ENCODE measurements at regions not wholly inside any gene's neighbourhood (a gene's known extent, or its start where the extent isn't known, plus 50 kb on each side); places are given as distances from the start of the nearest gene placed in this dataset.

DNA sequence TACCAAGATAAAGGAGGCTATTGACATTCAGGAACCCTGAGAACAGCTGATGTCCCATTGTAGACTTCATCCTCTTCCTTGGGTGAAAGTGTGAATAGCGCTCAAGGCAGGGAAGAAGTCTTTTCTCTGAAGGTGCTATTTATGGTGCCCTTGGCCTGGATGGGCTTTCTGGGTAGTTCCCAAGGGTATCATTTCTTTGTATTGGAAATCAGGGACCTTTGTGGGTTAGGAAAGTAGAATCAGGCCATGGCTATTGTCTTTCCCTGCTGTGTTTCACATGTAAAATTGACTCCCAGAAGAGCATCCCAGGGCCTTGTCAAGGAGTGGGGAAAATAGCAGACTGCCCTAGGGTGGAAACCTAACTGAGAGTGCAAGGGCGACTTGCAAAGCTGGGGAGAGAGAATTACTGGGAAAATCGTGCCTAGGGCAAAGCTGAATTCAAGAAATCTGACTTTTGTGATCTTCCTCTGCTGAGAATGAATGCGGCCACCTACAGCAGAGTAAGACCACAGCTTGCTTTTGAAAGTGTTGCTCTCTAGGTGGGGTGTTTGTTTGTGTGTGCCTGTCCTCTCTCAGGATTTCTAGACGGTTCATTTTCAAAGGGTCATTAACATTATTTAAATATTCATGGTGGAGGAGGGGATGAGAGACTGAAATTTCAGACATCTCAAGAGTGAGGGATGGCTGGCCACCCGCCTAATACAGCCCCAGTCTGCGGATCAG, 160.6 kb downstream of the C9orf152 start:
- intact Hi-C loops (cut with DNase I) = no loop called here

DNA sequence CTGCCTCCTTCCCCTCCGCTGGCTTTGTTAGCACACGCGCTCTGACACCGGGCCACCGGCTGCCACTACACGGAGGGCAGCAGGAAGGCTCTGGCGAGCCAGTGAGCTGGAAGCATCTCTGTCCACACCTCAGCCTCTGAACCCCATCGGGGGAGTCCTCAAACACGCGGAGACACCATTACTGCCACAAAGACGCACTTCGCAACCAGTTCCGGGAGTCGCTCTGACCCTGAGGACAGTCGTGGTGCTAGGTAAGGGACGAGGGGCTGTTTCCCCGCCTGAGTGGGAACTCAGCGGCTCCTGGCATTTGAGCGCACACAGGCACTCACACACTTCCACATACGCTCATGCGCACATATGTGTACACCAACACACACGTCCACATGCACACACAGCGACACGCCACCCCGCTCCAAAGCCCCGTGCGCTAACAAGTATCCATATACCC, 160.0 kb downstream of the C9orf152 start:
- no peak for FAIRE-seq

More for the DNA sequence above, 160.6 kb downstream of the C9orf152 start:
- DNase-seq (peak in 1 of 5 donors; percentile 59), FAIRE-seq (no peak)
- peak overlapping the region in 1 of 3 donors; percentile 72 for H3K9ac ChIP-seq (ENCODE audit: low read length in 3 of 3)
- H3K36me3 ChIP-seq (ENCODE audit: control insufficient read depth in 2 of 3, insufficient read depth in 3 of 3, low read length in 3 of 3) = no peaks in the 10 kb centered on the region
- H3K9me3 ChIP-seq (ENCODE audit: control insufficient read depth in 2 of 3, insufficient read depth in 1 of 3, low read length in 3 of 3) = no peaks in the 10 kb centered on the region
- TF ChIP-seq, protein P1, sequence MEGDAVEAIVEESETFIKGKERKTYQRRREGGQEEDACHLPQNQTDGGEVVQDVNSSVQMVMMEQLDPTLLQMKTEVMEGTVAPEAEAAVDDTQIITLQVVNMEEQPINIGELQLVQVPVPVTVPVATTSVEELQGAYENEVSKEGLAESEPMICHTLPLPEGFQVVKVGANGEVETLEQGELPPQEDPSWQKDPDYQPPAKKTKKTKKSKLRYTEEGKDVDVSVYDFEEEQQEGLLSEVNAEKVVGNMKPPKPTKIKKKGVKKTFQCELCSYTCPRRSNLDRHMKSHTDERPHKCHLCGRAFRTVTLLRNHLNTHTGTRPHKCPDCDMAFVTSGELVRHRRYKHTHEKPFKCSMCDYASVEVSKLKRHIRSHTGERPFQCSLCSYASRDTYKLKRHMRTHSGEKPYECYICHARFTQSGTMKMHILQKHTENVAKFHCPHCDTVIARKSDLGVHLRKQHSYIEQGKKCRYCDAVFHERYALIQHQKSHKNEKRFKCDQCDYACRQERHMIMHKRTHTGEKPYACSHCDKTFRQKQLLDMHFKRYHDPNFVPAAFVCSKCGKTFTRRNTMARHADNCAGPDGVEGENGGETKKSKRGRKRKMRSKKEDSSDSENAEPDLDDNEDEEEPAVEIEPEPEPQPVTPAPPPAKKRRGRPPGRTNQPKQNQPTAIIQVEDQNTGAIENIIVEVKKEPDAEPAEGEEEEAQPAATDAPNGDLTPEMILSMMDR (IDR thresholded peaks at IDR 0.05; ENCODE audit: borderline replicate concordance, extremely low read depth, insufficient read depth) = no peak
- peak overlapping the region; percentile 72 to 89 (median 87) for H3K4me3 ChIP-seq (ENCODE audit: low read length in 3 of 3)
- no peak overlapping the region for H3K27ac ChIP-seq (ENCODE audit: low read depth in 2 of 2, low read length in 2 of 2)
- H3K27me3 ChIP-seq (ENCODE audit: control insufficient read depth, insufficient read depth, low read length) = no peaks in the 10 kb centered on the region
- H3K4me1 ChIP-seq (ENCODE audit: control insufficient read depth in 2 of 3, insufficient read depth in 2 of 3, low read depth in 1 of 3, low read length in 3 of 3) = peaks cover 0 to 9% (median 0%) of the 10 kb centered on the region in 3 donors

DNA sequence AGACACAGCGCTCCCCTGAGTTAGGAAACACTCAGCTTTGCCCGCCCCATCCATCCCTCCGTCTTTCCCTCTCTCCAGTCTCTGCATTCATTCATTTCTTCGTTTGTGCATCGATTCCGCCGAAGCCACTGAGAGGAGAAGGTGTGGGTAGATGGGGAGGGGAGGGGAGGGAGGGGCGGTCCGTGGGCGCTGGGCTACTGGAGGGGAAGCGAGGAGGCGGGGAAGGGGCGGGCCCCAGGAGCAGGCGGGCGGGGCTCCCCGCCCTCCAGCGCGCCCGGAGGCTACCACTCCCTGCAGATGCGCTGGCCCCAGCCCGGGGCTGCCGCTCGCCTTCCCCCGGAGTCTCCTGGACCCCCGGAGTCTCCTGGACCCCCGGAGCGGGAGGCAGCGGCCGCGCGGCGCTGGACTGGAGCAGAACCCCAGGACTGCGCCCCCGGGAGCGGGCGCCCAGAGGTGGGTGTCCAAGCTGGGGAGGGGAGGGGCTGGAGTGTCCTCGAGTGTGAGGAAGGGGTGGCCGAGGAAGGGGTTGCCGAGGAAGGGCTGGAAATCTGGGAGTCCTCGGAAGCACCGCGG, 159.5 kb downstream of the C9orf152 start:
- Histone ChIP-seq H3K27ac (ENCODE audit: low read depth in 2 of 2, low read length in 2 of 2) (peak overlapping the region; percentile 82 to 84), H3K4me1 (ENCODE audit: control insufficient read depth in 2 of 3, insufficient read depth in 2 of 3, low read depth in 1 of 3, low read length in 3 of 3) (peaks cover 0 to 9% (median 0%) of the 10 kb centered on the region in 3 donors), H3K36me3 (ENCODE audit: control insufficient read depth in 2 of 3, insufficient read depth in 3 of 3, low read length in 3 of 3) (no peaks in the 10 kb centered on the region), H3K4me3 (ENCODE audit: low read length in 3 of 3) (peak overlapping the region; percentile 73 to 89 (median 87)), H3K9ac (ENCODE audit: low read length in 3 of 3) (peak overlapping the region; percentile 57 to 80 (median 78)), H3K27me3 (ENCODE audit: control insufficient read depth, insufficient read depth, low read length) (no peaks in the 10 kb centered on the region), H3K9me3 (ENCODE audit: control insufficient read depth in 2 of 3, insufficient read depth in 1 of 3, low read length in 3 of 3) (no peaks in the 10 kb centered on the region)
- DNase-seq (peak; percentile 77 to 93 (median 85)), FAIRE-seq (no peak)
- TF ChIP-seq, protein P1 (IDR thresholded peaks at IDR 0.05; ENCODE audit: borderline replicate concordance, extremely low read depth, insufficient read depth) = no peak
- intact Hi-C loops (cut with DNase I) = no loop called here

More for the DNA sequence above, 160.0 kb downstream of the C9orf152 start:
- Histone ChIP-seq H3K9me3 (ENCODE audit: control insufficient read depth in 2 of 3, insufficient read depth in 1 of 3, low read length in 3 of 3) (no peaks in the 10 kb centered on the region), H3K27ac (ENCODE audit: low read depth in 2 of 2, low read length in 2 of 2) (peak overlapping the region in 1 of 2 donors; percentile 5), H3K36me3 (ENCODE audit: control insufficient read depth in 2 of 3, insufficient read depth in 3 of 3, low read length in 3 of 3) (no peaks in the 10 kb centered on the region), H3K4me1 (ENCODE audit: control insufficient read depth in 2 of 3, insufficient read depth in 2 of 3, low read depth in 1 of 3, low read length in 3 of 3) (peaks cover 0 to 9% (median 0%) of the 10 kb centered on the region in 3 donors), H3K4me3 (ENCODE audit: low read length in 3 of 3) (peak overlapping the region; percentile 72 to 89 (median 87)), H3K9ac (ENCODE audit: low read length in 3 of 3) (peak overlapping the region; percentile 57 to 80 (median 72)), H3K27me3 (ENCODE audit: control insufficient read depth, insufficient read depth, low read length) (no peaks in the 10 kb centered on the region)
- peak in 2 of 5 donors; percentile 28 to 53 for DNase-seq
- TF ChIP-seq, protein P1 (IDR thresholded peaks at IDR 0.05; ENCODE audit: borderline replicate concordance, extremely low read depth, insufficient read depth) = no peak
- intact Hi-C loops (cut with DNase I) = no loop called here

Measured in kidney (tissue), 13 donors.